Activated CD4-positive, alpha-beta T cell treated with anti-CD3 and anti-CD28 coated beads, Interleukin-2, amount 50 U/mL, for 48 hours (primary cell): ENCODE measurements at regions not wholly inside any gene's neighbourhood (a gene's known extent, or its start where the extent isn't known, plus 50 kb on each side); places are given as distances from the start of the nearest gene placed in this dataset.
A peak's percentile ranks its signal among the peaks of the same experiment; 100 is the strongest.

Source experiments
- DNase-seq, 2 experiments: peaks; one replicate each; pipeline ENCODE4 v3.0.0-alpha.2; 2020

DNA sequence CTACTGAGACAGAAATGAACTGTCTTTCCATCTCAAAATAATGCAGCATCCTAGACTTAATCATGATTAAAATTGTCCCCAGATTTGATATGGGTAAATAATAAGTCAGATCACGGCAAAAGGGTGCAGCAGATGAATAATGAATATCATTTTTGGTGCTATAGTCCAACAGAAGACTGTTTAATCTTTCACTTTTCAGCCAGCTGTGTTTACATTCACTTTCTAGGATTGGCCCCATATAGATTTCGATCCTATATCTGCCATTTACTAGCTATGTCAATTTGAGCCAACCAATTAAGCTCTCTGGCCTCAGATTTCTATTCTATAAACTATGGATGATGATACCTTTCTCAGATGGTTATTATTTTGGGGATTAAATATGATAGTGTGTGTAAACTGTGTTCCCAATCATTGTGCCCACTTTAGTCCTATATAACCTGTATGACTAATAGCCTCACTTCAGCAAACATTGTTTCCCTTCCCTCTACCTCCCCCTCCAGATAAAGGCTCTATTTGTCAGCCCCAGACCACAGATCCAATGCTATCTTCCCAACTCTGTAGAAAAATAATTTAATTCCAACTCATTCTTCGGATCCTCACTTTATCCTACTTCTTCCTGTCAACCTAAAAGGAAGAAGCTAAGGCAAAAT, 53.6 kb upstream of the NT5E start:
- no peak for DNase-seq

GRCh38 chr6:85395746-85396145, 54.1 kb upstream of the NT5E start:
- no peak for DNase-seq

- no peak for DNase-seq
Measured at GRCh38 chr6:85394853-85395538, 54.9 kb upstream of the NT5E start.

DNA sequence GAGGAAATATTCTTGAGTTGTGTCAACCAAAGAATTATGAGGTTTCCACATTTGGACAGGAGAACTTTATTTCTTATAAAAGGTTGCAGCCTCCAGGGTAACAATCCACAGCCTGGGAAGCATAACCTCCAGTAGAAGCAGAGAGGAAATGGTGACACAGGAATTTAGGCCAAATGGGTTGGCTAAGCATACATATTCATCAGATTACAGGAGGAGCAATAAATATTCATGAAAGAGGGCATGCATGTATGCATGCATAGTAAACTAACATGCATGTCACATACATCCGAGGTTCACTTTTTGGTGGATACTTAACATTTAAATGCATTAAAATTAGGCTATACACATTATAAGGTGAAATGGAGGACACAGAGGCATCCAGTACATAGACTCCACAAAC, 55.7 kb upstream of the NT5E start:
- no peak for DNase-seq

- no peak for DNase-seq
Measured at GRCh38 chr6:85392379-85392778, 57.5 kb upstream of the NT5E start.

- DNase-seq = no peak
Measured at GRCh38 chr6:85390775-85391174, 59.1 kb upstream of the NT5E start.

GRCh38 chr6:85390105-85390728, 59.7 kb upstream of the NT5E start:
- DNase-seq = no peak

DNA sequence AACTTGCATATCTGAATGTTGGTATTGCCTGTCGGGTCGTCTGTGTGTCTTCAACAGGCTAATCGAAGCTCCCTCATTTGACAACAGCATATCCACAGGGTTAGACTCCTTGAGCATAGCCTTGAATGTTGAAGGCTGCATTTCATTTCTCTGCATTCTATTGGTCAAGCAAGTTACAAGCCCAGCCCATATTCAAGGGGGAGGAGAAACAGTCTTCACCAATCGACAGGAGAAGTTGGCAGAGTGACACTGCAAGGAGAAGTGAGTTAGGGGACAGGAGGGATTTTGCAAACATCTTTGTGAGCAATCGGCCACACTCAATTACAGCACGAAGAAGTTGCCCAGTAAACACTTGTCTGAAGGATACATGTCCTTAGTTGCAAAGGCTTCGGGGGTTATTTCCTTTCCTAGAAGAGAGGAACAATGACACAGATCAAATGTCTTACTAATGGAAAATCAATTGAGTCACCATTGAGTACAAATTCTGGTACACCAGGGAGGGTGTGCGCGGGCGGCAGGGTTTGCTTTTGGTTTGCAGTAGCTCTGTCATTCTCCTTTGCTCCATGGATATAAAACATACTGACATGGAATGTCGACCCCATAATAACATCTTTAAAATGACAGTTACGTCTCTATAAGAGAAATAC, 60.6 kb upstream of the NT5E start:
- peak; percentile 8 to 25 for DNase-seq

GRCh38 chr6:85388531-85388930, 61.4 kb upstream of the NT5E start:
- no peak for DNase-seq

DNA sequence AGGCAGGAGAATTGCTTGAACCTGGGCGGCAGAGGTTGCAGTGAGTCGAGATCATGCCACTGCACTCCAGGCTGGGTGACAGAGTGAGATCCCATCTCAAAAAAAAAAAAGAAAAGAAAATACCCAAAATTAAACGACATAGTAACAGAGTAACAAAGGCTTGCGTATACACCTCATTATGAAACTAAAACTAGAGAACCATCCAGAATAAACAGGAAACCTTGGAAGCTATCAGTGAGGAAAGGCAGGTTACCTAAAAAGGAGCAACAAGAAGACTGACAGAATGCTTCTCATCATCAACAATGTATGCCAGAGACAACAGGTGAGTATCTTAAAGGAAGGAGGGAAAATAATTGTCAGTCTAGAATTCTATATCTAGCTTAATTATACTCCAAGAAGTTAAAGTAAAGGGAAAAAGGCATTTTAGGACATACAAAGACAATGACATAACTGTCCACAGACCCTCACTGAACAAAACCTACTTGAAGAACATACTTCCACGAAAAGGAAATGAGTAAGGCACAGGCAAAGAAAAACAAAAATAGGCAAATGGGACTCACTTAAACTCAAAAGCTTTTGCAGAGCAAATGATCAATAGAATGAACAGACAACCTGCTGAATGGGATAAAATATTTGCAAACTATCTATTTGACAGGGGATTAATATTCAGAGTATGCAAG, 64.1 kb upstream of the NT5E start:
- DNase-seq = no peak

GRCh38 chr6:85383042-85383441, 66.8 kb upstream of the NT5E start:
- DNase-seq = no peak

DNA sequence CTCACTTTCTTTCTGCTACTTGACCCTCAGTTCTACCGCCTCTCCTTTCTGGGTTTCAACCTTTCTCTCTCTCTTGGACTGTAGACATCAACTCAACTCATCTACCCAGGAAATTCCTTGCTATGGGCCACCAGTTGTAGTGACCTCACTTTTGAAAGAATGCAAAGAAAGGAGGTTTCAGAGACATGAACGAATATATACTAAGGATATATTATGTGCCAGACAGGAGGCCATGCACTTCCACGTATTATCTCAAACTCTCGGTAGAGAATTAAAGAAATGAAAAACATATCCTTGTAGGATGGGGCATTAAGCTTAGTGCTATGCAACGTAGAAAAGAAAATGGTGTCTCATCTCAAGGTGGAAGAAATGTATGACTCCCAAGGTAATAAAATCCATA, 67.3 kb upstream of the NT5E start:
- no peak for DNase-seq

GRCh38 chr6:85372915-85373270, 77.0 kb upstream of the NT5E start:
- DNase-seq = no peak

GRCh38 chr6:85372188-85372914, 77.5 kb upstream of the NT5E start:
- DNase-seq = no peak

DNA sequence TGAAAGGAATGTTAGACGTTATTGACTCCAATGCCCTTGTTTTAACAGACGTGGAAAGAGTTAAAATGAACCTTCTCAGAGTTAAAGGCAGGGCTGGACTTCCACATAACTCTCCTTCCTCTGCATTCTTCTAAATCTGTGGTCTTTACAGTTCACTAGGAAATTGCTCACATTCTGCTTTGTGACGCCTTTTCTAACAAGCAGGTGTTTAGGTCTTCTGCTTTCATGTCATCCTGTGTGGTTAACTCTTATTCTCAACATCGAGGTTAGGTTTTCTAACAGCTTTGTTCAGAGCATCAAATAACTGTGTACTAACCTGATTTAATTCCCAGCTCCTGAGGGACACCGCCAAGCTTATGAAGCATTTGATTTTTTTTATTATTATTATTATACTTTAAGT, 81.3 kb upstream of the NT5E start:
- no peak for DNase-seq

DNA sequence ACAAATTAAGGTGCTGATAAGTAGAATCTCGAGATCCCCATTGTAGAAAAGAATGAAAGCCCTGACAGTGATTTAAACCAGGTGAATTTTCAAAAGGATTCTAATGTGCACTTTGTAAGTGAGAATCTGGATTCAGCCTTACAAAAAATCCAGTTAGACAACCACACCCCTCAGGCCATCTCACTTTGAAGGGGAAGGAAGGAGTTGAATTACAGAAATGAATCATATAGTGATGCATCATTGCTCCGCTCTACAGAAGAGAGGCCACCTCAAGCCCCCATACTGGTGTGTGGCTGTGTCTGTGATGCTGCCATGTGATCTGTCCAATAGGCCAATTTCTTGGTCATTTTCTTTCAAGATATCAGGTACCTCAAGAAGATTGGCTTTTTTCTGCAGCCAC, 85.5 kb upstream of the NT5E start:
- DNase-seq = no peak

DNA sequence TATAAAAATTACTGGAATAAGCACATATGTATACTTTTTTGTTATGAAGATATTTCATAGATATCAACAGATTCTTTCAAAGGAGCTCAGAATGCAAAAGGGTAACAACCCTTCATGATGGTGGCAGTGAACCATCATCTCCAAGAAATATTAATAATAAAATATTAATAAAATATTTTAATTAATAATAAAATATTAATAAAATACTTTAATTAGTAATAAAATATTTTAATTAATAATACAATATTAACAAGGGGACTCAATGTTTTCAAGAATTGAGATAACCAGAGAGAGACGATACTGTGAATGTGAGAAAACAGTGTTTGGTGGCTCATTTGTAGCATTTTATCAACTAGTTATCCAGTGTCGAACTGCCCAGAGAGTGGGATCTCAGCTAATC, 86.0 kb upstream of the NT5E start:
- DNase-seq = no peak

- DNase-seq = no peak
Measured at GRCh38 chr6:85362652-85363310, 87.1 kb upstream of the NT5E start.

DNA sequence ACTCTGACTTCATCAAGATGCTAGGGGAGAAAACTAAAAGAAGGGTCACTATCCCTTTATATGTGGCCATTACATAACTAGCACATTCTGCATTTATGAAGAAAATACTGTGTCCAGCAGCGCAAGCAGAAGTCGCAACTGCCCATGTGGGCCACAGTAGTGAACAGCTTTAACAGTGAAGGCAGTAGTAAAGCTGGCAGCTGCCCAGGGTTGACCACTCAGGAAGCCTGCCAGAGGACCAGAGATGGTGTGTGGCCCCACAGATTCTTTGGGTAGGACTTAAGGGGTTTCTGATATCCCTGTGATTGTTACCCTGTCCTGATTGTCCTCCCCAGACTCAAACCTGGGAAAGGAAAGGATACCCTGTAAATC, 88.3 kb upstream of the NT5E start:
- no peak for DNase-seq

GRCh38 chr6:85360794-85361642, 88.9 kb upstream of the NT5E start:
- no peak for DNase-seq

GRCh38 chr6:85357651-85358050, 92.2 kb upstream of the NT5E start:
- DNase-seq = no peak
